HG02571 (cell line): ENCODE measurements at regions not wholly inside any gene's neighbourhood (a gene's known extent, or its start where the extent isn't known, plus 50 kb on each side); places are given as distances from the start of the nearest gene placed in this dataset.
"Not testable (repeated sequence)": the region's sequence is repeated elsewhere in the genome, so short reads cannot be mapped to it uniquely, and the experiment has no call there.

Experiments
- ATAC-seq: cut with Tn5 transposase; IDR thresholded peaks from one replicate; pipeline ENCODE4 v1.9.1; 2021; ENCODE audit warnings: mild to moderate bottlenecking, moderate library complexity; ENCODE audit not compliant: unreplicated experiment

DNA sequence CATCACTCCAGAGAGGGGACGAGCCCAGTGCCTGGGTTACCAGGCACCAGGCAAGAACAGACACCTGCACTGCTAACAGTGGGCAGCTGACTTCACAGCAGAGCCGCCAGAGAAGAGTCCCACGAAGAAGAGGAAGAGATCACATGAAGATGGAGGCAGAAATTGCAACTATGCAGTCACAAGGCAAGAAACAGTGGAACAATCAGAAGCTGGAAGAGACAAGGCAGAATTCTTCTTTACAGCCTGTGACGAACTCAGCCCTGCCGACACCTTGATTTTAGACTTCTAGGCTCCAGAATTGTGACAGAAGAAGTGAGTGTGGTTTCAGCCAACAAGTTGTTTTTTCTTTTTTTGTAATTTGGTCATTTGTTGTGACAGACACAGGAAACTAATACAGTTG, 59.2 kb downstream of the IL12A start:
- no peak for ATAC-seq

DNA sequence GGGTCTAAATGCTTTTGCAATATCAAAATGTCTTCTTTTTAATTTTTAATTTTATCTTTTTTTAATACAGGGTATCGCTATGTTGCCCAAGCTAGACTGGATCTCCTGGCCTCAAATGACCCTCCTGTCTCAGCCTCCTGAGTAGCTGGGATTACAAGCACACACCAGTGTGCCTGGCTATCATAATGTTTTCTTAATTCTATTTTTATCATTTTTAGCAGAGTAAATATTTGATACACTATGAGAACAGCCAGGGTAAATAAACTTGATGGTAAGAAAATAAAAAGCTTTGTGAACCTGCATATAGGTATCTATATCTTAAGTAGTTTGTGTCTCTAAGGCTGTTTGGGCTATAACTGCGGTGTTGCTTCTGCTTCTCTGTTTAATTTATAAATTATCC, 60.4 kb downstream of the IL12A start:
- ATAC-seq: no peak

DNA sequence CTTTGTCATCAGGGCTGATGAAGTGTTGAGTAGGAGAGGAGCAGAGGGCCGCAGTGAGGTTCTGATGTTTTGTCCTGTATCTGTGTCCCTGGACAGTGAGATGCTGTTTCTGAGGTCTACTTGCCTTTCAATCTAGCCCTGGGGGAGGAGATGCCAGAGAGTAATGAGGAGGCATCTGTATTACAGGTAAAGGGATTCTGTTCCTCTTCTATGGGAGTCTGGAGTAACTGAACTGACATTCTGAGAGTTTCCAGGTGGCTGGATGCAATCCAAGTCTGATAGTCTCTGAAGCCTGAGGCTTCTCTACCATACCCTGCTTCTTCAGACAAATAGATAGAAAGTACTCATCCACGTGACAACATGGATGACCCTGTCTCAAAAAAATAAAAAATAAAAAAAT, 60.9 kb downstream of the IL12A start:
- ATAC-seq: no peak

DNA sequence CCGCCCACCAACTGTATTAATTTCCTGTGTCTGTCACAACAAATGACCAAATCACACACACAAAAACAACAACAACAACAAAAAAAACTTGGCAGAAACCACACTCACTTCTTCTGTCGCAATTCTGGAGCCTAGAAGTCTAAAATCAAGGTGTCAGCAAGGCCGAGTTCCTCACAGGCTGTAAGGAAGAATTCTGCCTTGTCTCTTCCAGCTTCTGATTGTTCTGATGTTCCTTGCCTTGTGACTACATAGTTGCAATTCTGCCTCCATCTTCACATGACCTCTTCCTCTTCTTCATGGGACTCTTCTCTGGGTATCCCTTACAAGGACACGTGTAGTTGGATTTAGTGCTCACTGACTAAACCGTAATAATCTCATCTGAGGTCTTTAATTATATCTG, 61.4 kb downstream of the IL12A start:
- ATAC-seq: no peak

DNA sequence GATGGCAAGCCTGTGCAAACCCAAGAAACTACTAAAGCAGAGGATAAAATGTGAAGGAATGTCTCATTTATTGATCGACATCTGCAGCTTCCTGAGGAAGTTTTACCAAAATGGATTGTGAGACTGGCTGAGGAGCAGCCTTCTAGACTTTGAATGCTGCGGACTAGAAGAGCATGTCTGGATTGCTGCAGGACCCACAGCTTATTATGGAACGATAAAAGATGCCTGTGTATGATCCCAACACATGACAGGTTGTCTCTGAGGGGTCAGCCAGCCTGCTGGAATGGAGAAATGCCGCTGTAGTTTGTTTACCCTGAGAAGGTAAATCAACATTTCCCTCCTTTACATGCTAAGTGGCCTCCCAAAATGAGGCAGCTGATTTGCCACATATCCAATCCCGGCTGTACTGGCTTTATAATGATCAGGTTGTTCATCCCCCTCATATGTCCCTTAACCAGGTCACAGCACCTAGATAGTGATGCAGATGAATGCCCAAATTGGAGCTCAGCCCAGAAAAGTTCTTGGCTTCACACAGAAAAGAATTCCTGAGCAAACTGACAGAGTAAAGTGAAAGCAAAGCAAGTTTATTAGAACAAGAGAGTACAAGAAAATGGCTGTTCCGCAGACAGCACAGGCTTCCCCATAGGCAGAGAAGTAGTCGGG, 63.9 kb downstream of the IL12A start:
- ATAC-seq: no peak

DNA sequence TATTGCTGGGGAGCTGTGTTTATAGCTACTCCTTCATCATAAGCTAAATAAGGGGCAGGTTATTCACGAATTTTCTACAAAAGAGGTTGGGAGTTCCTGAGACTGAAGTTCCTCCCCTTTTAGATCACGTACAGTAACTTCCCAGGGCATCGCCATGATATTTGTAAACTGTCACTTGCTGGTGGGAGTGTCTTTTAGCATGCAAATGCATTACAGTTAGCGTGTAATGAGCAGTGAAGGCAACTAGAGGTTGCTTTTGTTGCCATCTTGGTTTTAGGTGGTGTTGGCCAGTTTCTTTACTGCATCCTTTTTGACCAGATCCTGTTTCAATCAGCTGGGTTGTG, 64.4 kb downstream of the IL12A start:
- no peak for ATAC-seq

DNA sequence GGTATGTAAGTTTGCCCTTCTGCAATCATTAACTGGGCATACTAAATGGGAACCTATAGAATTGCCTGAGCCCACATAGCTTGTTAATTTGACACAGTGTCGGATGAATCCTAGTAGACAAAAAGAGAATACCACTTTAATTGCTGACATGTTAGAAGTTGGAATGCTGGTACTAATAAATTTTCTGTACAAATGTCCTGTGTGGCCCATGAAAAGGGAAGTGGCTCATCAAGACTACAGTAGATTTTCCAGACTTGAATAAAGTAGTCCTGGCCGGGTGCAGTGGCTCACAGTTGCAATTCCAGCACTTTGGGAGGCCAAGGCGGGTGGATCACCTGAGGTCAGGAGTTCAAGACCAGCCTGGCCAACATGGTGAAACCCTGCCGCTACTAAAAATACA, 66.2 kb downstream of the IL12A start:
- not testable (repeated sequence) for ATAC-seq

DNA sequence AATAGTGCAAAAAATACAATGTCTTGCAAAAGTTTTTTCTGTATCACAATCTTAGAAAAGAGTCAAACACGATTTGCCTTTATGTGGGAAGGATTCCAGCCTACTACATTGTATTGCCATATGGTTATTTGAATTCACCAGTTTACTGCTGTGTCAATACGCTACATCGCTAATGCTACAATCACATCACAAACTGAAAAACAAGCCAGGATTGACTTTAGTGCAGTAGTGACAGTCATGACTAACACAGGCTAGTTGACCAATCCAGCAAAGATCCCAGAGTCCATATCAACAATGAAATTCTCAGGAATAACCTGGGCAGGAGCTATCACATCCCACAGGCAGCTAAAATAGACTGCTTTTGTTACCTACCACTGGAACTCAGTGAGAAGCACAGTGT, 67.0 kb downstream of the IL12A start:
- no peak for ATAC-seq

DNA sequence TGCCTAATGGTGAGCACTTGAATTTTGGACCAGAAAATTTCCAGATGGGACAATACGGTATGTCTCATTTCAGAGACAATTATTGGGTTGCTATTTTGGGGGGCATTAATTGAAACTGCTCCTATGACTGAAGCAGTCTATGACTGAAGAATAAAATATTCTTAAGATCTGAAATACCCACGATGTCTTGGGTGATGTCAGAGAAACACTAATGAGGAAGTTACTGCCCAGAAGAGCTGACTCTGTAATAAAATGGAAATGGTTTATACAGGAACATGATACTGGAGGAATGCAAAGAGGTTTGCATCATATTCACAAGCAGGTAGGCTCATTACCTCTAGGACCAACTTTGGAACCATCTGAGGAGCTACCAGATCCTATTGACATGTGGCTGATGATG, 68.7 kb downstream of the IL12A start:
- no peak for ATAC-seq

DNA sequence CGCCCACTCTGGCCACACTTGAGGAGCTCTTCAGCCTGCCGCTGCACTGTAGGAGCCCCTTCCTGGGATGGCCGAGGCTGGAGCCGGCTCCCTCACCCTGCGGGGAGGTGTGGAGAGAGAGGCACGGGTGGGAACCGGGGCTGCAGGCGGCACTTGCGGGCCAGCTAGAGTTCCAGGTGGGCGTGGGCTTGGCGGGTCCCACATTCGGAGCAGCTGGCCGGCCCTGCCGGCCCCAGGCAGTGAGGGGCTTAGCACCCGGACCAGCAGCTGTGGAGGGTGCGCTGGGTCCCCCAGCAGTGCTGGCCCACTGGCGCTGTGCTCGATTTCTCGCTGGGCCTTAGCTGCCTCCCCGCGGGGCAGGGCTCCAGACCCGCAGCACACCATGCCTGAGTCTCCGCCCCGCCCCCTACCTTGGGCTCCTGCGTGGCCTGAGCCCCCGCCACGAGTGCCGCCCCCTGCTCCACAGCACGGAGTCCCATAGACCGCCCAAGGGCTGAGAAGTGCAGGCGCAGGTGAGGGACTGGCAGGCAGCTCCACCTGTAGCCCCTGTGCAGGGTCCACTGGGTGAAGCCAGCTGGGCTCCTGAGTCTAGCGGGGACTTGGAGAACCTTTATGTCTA, 71.9 kb downstream of the IL12A start:
- no peak for ATAC-seq

DNA sequence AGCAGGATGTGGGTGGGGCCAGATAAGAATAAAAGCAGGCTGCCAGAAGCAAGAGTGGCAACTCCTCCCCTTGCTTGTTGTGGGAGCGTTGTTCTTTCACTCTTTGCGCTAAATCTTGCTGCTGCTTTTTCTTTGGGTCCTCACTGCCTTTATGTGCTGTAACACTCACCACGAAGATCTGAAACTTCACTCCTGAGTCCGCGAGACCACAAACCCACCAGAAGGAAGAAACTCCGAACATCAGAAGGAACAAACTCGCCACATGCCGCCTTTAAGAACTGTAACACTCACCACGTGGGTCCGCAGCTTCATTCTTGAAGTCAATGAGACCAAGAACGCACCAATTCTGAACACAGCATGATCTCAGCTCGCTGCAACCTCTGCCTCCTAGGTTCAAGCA, 72.9 kb downstream of the IL12A start:
- no peak for ATAC-seq

DNA sequence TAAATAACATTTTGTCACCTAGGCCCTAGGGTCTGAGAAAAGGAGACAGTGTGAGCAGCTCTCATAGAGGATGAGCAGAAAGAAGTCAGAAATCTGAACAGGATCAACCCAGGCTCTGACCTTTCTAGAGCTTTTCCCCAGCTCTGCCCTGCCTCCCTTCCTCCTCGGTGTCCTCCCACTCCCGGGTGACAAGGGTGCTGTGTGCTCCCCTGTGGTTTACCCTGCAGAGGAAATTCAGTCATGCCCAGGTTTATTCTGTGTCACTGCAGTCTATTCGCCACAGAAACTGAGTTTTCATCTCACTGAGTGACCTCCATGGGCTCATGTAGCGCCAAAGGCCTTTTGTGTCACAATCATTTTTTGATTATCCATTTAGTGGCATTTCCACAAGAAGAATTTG, 76.6 kb downstream of the IL12A start:
- ATAC-seq: no peak

DNA sequence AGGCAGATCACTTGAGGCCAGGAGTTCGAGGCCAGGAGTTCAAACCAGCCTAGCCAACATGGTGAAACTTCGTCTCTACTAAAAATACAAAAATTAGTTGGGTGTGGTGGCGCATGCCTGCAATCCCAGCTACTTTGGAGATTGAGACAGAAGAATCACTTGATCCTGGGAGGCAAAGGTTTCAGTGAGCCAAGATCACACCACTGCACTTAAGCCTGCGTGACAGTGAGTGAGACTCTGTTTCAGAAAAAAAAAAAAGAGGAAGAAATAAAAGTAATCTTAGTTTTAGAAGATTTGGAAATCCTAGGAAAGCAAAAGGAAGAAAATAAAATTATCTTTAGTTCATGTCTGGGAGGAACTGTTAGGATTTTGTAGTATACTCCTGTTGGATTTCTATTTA, 77.2 kb downstream of the IL12A start:
- no peak for ATAC-seq

DNA sequence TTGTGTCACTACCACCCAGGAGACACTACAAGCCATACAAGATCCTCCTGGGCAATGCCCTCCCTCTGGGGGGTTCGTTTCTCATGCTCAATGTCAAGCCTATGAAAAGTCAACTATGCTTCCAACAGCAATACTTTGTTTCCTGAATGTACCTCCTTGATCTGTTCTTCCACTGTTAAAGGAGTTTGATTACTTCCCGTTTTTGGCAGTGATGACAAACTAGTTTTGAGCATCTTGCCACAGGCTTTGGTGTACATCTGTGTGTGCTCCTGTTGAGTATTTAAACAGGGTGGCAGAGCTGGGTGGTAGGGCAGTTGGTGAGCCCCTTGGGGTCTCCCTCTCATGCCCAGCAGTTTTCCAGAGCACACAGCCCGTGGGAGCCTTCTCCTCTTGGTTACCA, 81.4 kb downstream of the IL12A start:
- ATAC-seq: no peak

DNA sequence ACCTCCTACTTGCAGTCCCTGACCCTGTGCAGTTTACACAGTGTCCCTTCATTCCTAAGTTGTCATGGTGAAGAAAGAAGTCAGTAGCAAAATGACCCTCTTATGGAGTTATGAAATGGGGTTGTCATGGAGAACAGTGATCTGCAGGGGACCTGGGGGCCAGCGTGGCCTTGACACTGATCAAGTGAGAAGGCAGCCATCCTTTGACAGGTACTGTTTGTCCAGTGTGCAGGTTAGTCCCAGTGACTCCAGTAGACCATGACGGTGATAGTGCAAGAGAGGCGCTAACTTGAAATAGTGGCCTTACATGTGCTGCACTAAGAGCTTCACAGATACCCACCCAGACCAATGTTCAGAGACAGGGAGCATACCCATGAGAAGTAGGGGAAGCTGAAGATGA, 87.9 kb downstream of the IL12A start:
- ATAC-seq: no peak

DNA sequence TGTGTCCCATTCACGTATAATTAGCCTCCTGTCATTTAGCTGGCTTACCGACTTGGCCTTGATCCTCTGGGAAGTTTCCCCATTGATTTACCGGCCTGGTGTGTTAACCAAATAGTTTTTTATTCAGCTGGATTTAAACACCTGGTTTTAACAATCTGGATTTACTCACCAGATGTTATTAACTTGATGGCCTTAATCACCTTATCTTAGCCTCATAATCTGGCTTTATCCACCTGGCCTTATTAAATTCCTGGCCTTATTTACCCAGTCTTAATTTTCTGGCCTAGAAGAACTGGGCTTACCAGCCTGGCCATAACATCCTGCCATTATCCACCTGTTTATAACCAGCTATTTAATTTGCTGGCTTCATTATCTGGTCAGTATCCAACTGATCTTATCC, 89.9 kb downstream of the IL12A start:
- ATAC-seq: no peak

DNA sequence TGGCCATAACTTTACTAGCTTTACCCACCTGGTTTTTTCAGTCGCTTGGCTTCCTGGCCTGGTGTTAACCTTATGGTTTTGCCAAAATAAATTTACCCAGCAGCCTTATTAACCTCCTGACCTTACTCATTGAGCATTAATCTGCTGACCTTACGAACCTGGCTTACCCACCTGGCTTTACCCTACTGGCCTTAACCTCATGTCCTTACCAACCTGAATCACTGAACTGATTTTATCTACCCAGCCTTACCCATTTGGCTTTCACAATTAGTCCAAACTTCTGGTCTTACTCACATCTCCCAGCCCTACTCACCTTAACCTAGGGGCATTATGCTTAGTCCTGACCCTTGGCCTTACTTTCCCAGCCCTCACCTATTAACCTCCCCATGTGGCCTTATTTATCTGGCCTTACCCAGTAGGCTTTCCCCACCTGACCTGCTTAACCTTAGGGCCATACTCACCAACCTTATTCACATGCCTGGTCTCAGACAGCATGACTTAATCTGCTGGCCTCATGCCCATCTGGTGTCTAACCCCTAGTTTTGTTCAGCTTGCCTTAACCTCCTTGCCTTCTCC, 93.4 kb downstream of the IL12A start:
- ATAC-seq: no peak

DNA sequence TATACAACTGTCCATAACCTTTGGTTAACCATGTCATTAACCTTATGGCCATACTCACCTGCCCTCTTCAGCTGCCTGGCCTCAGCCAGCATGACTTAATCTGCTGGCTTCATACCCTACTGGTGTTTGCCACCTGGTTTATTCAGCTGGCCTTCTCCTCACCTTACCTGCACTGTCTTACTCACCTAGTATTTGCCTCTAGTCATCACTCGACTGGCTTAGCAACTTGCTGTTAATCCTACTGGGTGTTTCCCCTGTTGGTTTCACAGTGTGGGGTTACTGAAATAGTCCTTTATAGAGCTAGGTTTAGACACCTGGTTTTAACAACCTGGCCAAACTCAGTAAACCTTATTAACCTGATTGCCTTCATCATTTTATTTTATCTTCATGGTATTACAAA, 96.4 kb downstream of the IL12A start:
- no peak for ATAC-seq

DNA sequence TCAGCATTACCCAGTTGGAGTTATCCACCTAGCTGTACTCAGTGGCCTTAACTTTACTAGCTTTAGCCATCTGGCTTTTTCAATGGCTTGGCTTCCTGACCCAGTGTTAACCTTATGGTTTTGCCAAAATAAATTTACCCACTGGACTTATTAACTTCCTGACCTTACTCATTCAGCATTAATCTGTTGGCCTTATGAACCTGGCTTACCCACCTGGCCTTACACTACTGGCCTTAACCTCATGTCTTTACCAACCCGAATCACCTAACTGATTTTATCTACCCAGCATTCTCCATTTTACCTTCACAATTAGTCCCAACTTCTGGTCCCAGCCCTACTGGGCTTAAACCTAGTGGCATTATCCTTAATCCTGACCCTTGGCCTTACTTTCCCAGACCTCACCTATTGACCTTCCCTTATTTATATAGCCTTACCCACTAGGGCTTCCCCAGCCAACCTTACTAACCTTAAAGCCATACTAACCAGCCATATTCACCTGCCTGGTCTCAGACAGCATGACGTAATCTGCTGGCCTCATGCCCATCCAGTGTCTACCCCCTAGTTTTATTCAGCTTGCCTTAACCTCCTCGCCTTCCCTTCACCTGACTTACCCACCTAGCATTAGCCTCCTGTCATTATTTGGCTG, 100.0 kb downstream of the IL12A start:
- ATAC-seq: no peak

DNA sequence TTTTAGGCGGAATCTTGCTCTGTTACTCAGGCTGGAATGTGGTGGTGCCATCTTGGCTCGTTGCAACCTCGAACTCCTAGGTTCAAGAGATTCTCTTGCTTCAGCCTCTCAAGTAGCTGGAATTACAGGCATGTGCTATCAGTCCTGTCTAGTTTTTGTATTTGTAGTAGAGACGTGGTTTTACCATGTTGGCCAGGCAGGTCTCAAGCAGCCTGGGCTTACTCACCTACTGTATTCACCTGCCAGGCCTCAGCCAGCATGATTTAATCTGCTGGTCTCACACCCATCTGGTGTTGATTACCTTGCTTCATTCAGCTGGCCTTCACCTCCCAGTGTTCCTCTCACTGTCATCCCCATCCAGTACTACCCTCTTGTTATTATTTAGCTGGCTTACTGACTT, 102.0 kb downstream of the IL12A start:
- ATAC-seq: no peak

DNA sequence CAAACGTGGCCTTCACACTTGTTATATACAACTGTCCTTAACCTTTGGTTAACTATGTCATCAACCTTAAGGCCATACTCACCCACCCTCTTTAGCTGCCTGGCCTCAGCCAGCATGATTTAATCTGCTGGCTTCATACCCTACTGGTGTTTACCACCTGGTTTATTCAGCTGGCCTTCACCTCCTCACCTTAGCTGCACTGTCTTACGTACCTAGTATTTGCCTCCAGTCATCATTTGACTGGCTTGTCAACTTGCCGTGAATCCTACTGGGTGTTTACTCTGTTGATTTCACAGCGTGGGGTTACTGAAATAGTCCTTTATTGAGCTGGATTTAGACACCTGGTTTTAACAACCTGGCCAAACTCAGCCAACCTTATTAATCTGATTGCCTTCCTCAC, 102.8 kb downstream of the IL12A start:
- no peak for ATAC-seq

DNA sequence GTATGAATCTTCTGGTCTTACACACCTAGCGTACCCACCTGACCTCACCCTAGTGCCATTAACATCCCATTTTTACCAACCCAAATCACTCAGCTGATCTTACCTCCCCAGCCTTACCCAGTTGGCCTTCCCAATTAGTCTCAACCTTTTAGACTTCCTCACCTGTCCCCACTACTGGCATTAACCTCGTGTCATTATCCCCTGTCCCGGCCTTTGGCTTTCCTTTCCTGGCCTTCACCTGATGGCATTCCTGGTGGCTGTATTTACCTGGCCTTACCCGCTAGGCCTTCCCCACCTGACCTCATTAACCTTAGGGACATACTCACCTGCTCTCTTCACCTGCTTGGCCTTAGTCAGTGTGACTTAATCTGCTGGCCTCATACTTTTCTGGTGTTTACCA, 104.1 kb downstream of the IL12A start:
- ATAC-seq: no peak
